Colonic mucosa (tissue), 4 donors: ENCODE measurements at regions not wholly inside any gene's neighbourhood (a gene's known extent, or its start where the extent isn't known, plus 50 kb on each side); places are given as distances from the start of the nearest gene placed in this dataset.

Experiments used
- DNase-seq: peaks from one replicate; pipeline ENCODE4 v3.0.0-alpha.2; 2020
- H3K27ac ChIP-seq: fragments of 200-600 bp; one replicate; pipeline ENCODE4 v1.8.0; 2021
- H3K27me3 ChIP-seq: fragments of 200-600 bp; one replicate; pipeline ENCODE4 v1.8.0; 2021
- H3K36me3 ChIP-seq: fragments of 200-600 bp; one replicate; pipeline ENCODE4 v1.8.0; 2021
- H3K4me1 ChIP-seq: fragments of 200-600 bp; one replicate; pipeline ENCODE4 v1.8.0; 2021; ENCODE audit warnings: mild to moderate bottlenecking
- H3K4me3 ChIP-seq: fragments of 200-600 bp; one replicate; pipeline ENCODE4 v1.8.0; 2021
- H3K9ac ChIP-seq, 2 donors: one replicate each; pipeline ENCODE4 v1.7.0; 2013; ENCODE audit warnings: control low read depth in 2 of 2, low read depth in 2 of 2, low read length in 2 of 2
- H3K9me3 ChIP-seq: fragments of 200-600 bp; one replicate; pipeline ENCODE4 v1.8.0; 2021
- intact Hi-C: fragments of 100-400 bp; cut with DNase I; formaldehyde crosslinking; loops from one replicate; pipeline ENCODE4 v1.14.1; 2022
- TF ChIP-seq, protein P1 (sequence below): fragments of 200-600 bp; IDR thresholded peaks from one replicate; pipeline ENCODE4 v1.8.0; 2022; ENCODE audit warnings: antibody characterized with exemption, mild to moderate bottlenecking
- donor health status: healthy.
- donor health status: DM: no; HTN: no; CAD: no.
- donor health status: DM: no; HTN: no; CAD: no.

DNA sequence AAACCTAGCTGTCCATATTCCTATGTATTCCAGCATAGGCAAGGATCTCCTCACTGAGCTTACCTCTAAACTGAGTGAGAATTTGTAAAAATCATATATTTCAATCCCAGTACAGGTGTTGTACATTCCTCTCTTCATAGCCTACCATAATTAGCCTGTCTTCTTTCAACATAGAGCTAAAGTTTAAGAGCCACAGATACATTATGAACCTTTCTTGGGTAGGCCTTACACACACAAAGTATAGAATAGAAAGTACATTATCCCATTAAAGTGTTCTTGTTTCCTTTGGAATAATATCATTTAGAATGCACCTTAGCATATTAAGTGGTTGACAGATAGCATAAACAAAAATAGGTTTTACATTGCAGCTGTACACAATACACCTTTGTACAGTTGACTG, 282.1 kb upstream of the TMEM161B start:
- TF ChIP-seq, protein P1, sequence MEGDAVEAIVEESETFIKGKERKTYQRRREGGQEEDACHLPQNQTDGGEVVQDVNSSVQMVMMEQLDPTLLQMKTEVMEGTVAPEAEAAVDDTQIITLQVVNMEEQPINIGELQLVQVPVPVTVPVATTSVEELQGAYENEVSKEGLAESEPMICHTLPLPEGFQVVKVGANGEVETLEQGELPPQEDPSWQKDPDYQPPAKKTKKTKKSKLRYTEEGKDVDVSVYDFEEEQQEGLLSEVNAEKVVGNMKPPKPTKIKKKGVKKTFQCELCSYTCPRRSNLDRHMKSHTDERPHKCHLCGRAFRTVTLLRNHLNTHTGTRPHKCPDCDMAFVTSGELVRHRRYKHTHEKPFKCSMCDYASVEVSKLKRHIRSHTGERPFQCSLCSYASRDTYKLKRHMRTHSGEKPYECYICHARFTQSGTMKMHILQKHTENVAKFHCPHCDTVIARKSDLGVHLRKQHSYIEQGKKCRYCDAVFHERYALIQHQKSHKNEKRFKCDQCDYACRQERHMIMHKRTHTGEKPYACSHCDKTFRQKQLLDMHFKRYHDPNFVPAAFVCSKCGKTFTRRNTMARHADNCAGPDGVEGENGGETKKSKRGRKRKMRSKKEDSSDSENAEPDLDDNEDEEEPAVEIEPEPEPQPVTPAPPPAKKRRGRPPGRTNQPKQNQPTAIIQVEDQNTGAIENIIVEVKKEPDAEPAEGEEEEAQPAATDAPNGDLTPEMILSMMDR: no peak
- Histone ChIP-seq H3K9ac (no peak overlapping the region), H3K4me3 (no peak overlapping the region), H3K9me3 (no peaks in the 10 kb centered on the region), H3K4me1 (no peaks in the 10 kb centered on the region), H3K27ac (no peak overlapping the region), H3K27me3 (no peaks in the 10 kb centered on the region), H3K36me3 (no peaks in the 10 kb centered on the region)
- intact Hi-C loops: no loop called here
- no peak for DNase-seq

DNA sequence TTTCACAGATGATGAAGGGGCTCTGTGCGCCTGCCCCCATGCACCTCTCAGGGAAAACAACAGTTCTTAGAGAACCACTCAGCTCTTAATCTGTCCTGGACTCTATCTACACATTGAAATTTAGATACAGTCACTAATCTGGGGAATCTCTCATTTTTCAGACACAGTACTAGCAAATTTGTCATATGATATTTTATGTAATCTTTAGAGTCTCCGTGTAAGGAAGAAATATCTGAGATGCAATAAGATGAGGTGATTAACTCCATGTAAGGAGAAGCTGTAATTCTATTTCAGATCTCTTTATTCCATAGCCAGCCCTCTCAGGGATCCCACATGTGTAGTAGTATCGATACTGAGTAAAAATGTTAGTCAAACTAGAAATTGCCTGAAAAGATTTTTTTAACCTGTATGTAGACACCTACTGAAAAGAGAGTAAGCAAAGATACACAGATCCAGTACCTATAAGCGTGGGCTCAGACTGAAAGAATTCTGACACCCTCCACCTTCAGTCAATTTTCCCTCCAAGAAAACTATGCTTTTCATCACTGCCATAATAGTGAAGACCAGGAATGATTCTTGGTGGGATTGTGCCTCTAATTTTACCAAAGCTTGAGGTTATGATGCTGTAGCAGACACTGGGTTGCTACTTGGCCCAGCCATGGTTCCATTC, 279.6 kb upstream of the TMEM161B start:
- H3K27me3 ChIP-seq: no peaks in the 10 kb centered on the region
- H3K9me3 ChIP-seq: no peaks in the 10 kb centered on the region
- H3K4me3 ChIP-seq: no peak overlapping the region
- intact Hi-C loops: no loop called here
- no peak overlapping the region for H3K27ac ChIP-seq
- DNase-seq: no peak
- H3K4me1 ChIP-seq: no peaks in the 10 kb centered on the region
- H3K9ac ChIP-seq: no peak overlapping the region
- TF ChIP-seq, protein P1: no peak
- H3K36me3 ChIP-seq: no peaks in the 10 kb centered on the region

DNA sequence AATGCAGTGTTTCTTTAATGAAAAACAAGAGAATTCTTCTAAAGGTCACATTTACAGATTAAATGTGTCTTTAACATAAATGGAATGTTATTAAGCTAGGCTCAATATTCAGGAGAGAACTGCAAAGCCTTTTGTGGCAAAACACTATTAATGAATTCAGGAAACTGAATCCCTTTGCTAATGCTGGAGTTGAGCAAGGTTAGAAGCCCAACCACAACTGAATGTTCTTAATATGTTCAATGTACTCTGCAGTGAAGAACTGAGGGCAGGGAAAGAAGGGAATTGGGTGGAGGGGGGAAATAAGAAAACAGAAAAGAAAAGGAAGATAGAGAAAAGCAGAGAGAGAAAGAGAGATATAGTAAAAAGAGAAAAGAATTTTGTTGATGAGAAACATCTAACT, 276.7 kb upstream of the TMEM161B start:
- H3K4me1 ChIP-seq: no peaks in the 10 kb centered on the region
- TF ChIP-seq, protein P1: no peak
- H3K27ac ChIP-seq: no peak overlapping the region
- intact Hi-C loops: no loop called here
- no peaks in the 10 kb centered on the region for H3K36me3 ChIP-seq
- no peaks in the 10 kb centered on the region for H3K27me3 ChIP-seq
- no peak overlapping the region for H3K4me3 ChIP-seq
- H3K9me3 ChIP-seq: no peaks in the 10 kb centered on the region
- DNase-seq: no peak
- H3K9ac ChIP-seq: no peak overlapping the region

DNA sequence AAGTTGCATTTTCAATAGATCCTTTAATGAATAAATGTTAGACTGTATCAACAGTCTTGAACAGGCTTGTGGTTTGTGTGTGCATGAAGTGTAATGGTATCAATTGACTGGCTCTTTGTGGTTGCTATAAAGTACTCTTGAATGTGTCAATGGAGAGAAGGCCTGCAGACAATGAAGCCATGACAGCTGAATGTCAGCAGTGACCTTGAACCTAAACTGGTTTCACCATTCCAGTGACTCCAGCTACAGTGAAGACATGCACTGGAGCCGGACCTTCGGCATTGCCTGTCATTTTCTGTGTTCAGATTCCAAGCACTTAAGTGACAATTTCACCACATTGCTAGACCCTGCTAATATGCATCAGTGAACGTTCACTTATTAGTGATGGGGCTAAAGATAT, 276.0 kb upstream of the TMEM161B start:
- intact Hi-C loops: no loop called here
- H3K9me3 ChIP-seq: no peaks in the 10 kb centered on the region
- H3K9ac ChIP-seq: no peak overlapping the region
- DNase-seq: no peak
- no peaks in the 10 kb centered on the region for H3K4me1 ChIP-seq
- TF ChIP-seq, protein P1: no peak
- H3K4me3 ChIP-seq: no peak overlapping the region
- no peak overlapping the region for H3K27ac ChIP-seq
- H3K36me3 ChIP-seq: no peaks in the 10 kb centered on the region
- H3K27me3 ChIP-seq: no peaks in the 10 kb centered on the region

DNA sequence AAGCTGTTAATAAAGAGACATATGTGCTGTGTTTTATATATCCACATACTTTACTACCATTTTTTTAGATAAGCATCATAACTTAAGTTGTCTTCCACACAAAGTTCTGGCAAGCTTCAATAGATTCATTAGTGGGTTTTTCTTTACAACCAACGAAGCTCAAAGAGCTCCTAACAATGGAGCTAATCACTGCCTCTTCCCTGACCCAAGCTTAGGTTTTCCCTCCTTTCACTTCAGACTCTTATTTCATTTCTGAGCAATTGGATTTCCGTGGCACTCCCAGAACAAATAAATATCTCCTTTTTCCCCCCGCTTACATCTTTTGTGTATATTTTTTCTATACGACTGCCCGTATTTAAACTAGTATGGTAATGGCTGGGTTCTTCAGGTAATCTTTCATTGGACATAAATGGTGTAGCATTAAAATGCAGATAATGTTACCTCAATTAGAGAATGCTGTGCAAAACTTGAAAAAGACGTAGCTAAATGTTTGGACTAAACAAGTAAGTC, 275.5 kb upstream of the TMEM161B start:
- Histone ChIP-seq H3K27ac (no peak overlapping the region), H3K9ac (no peak overlapping the region), H3K4me3 (no peak overlapping the region), H3K4me1 (no peaks in the 10 kb centered on the region), H3K36me3 (no peaks in the 10 kb centered on the region), H3K9me3 (no peaks in the 10 kb centered on the region), H3K27me3 (no peaks in the 10 kb centered on the region)
- DNase-seq: no peak
- TF ChIP-seq, protein P1: no peak
- intact Hi-C loops: no loop called here
